Ascending aorta (tissue), 2 donors: ENCODE measurements at regions not wholly inside any gene's neighbourhood (a gene's known extent, or its start where the extent isn't known, plus 50 kb on each side); places are given as distances from the start of the nearest gene placed in this dataset.

Experiments used
- DNase-seq, 2 donors: peaks; one replicate each; pipeline ENCODE4 v3.0.0-alpha.2; 2019; ENCODE audit warnings: low spot score in 2 of 2
- H3K27ac ChIP-seq, 2 donors: fragments of 200-600 bp; sonication (generic); one replicate each; pipeline ENCODE4 v1.5.1; 2016 to 2017; ENCODE audit warnings: mild to moderate bottlenecking in 1 of 2
- H3K27me3 ChIP-seq: fragments of 200-600 bp; sonication (generic); one replicate; pipeline ENCODE4 v1.5.1; 2017
- H3K36me3 ChIP-seq, 2 donors: fragments of 200-600 bp; sonication (generic); one replicate each; pipeline ENCODE4 v1.5.1; 2016
- H3K4me1 ChIP-seq, 2 donors: fragments of 200-600 bp; sonication (generic); one replicate each; pipeline ENCODE4 v1.5.1; 2016 to 2017; ENCODE audit warnings: mild to moderate bottlenecking in 1 of 2
- H3K4me3 ChIP-seq, 2 donors: fragments of 200-600 bp; sonication (generic); one replicate each; pipeline ENCODE4 v1.5.1; 2016 to 2017; ENCODE audit warnings: mild to moderate bottlenecking in 1 of 2
- H3K9me3 ChIP-seq, 2 donors: fragments of 200-600 bp; sonication (generic); one replicate each; pipeline ENCODE4 v1.5.1; 2016
- intact Hi-C: fragments of 100-400 bp; cut with DNase I; formaldehyde crosslinking; loops from one replicate; pipeline ENCODE4 v1.15.1; 2023
- TF ChIP-seq, protein P1 (sequence below), 3 experiments: fragments of 200-600 bp in 2 of 3; fragments of 450-650 bp in 1 of 3; sonication (generic) in 2 of 3; IDR thresholded peaks; one replicate each; pipeline ENCODE4 v1.5.1; 2016 to 2019; ENCODE audit warnings: antibody characterized with exemption in 3 of 3, mild to moderate bottlenecking in 1 of 3, moderate library complexity in 1 of 3

GRCh38 chr7:45244981-45245380 lies 87.4 kb downstream of the RAMP3 start:
- no peak for DNase-seq
- Histone ChIP-seq H3K9me3 (no peaks in the 10 kb centered on the region), H3K27ac (no peak overlapping the region), H3K27me3 (no peaks in the 10 kb centered on the region), H3K4me1 (no peaks in the 10 kb centered on the region), H3K36me3 (no peaks in the 10 kb centered on the region), H3K4me3 (no peak overlapping the region)
- TF ChIP-seq, protein P1, sequence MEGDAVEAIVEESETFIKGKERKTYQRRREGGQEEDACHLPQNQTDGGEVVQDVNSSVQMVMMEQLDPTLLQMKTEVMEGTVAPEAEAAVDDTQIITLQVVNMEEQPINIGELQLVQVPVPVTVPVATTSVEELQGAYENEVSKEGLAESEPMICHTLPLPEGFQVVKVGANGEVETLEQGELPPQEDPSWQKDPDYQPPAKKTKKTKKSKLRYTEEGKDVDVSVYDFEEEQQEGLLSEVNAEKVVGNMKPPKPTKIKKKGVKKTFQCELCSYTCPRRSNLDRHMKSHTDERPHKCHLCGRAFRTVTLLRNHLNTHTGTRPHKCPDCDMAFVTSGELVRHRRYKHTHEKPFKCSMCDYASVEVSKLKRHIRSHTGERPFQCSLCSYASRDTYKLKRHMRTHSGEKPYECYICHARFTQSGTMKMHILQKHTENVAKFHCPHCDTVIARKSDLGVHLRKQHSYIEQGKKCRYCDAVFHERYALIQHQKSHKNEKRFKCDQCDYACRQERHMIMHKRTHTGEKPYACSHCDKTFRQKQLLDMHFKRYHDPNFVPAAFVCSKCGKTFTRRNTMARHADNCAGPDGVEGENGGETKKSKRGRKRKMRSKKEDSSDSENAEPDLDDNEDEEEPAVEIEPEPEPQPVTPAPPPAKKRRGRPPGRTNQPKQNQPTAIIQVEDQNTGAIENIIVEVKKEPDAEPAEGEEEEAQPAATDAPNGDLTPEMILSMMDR (IDR thresholded peaks at IDR 0.05), result no peak
- intact Hi-C loops, result no loop called here

DNA sequence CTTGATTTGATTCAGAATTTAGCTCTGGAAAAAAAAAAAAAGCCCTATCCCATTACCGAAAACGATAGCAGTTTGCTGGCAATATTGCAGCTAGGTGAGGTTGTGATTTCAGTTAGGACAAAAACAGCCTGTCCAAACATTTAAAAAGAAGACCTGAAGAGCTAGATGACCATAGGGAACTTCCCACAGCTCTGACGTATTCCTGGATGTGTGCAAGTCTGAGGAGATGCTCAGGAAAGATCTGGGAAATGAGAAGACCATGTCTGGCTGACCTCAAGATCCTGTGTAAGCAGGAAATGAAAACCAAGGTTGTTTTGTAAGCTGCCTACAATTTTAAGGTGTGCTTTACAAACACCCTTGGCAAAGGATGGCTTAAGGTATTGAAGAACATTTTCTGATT lies 88.7 kb downstream of the RAMP3 start:
- H3K27ac ChIP-seq, result no peak overlapping the region
- intact Hi-C loops, result no loop called here
- H3K36me3 ChIP-seq, result no peaks in the 10 kb centered on the region
- H3K9me3 ChIP-seq, result no peaks in the 10 kb centered on the region
- TF ChIP-seq, protein P1 (IDR thresholded peaks at IDR 0.05), result no peak
- H3K4me3 ChIP-seq, result no peak overlapping the region
- no peaks in the 10 kb centered on the region for H3K27me3 ChIP-seq
- H3K4me1 ChIP-seq, result no peaks in the 10 kb centered on the region
- DNase-seq, result no peak

DNA sequence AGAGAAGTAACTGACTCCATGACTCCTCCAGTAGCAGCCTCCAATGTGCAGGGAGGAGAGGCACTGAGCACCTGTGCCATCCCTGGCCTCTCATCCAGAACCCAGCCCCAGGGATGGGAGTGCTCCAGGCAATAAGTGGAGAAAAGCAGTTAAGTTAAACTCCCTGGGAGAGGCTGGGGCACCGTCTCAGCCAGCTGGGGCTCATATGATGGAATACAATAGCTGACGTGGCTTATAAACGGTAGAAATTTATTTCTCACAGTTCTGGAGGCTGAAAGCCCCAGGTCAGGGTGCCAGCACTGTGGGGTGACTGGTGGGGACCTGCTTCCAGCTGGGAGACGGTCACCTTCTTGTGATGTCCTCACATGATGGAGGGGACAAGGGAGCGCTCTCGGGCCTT lies 94.7 kb downstream of the RAMP3 start:
- no peak for DNase-seq
- H3K9me3 ChIP-seq, result no peaks in the 10 kb centered on the region
- no peak overlapping the region for H3K27ac ChIP-seq
- no peak overlapping the region for H3K4me3 ChIP-seq
- no peaks in the 10 kb centered on the region for H3K36me3 ChIP-seq
- H3K4me1 ChIP-seq, result no peaks in the 10 kb centered on the region
- no peaks in the 10 kb centered on the region for H3K27me3 ChIP-seq
- intact Hi-C loops, result no loop called here
- TF ChIP-seq, protein P1 (IDR thresholded peaks at IDR 0.05), result no peak

- DNase-seq, result no peak
- intact Hi-C loops, result no loop called here
- no peaks in the 10 kb centered on the region for H3K36me3 ChIP-seq
These were observed 95.3 kb downstream of the RAMP3 start for GRCh38 chr7:45252857-45253256.

DNA sequence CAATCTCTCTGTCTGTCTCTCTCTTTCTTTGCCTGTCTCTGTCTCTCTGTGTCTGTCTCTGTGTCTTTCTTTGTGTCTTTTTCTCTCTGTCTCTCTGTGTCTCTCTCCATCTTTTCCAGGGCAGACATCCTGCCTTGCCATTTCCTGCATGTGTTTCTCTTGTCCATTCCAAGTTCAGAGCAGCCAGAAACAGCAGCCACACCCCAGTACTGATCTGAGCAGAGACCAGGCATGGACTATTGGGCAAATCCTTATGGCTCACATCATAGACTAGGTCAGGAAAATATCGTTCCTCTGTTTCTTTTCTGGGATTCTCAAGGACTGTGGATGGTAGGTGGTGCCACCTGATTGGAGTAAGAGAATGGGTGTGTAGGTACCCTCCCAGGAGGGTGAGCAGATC lies 95.8 kb downstream of the RAMP3 start:
- no peak overlapping the region for H3K27ac ChIP-seq
- no peaks in the 10 kb centered on the region for H3K9me3 ChIP-seq
- DNase-seq, result no peak
- H3K27me3 ChIP-seq, result no peaks in the 10 kb centered on the region
- H3K4me1 ChIP-seq, result no peaks in the 10 kb centered on the region
- H3K36me3 ChIP-seq, result no peaks in the 10 kb centered on the region
- intact Hi-C loops, result no loop called here
- TF ChIP-seq, protein P1 (IDR thresholded peaks at IDR 0.05), result no peak
- H3K4me3 ChIP-seq, result no peak overlapping the region

More at GRCh38 chr7:45252857-45253256, 95.3 kb downstream of the RAMP3 start:
- H3K4me3 ChIP-seq, result no peak overlapping the region
- no peaks in the 10 kb centered on the region for H3K4me1 ChIP-seq
- no peaks in the 10 kb centered on the region for H3K27me3 ChIP-seq
- TF ChIP-seq, protein P1 (IDR thresholded peaks at IDR 0.05), result no peak
- no peak overlapping the region for H3K27ac ChIP-seq
- no peaks in the 10 kb centered on the region for H3K9me3 ChIP-seq

DNA sequence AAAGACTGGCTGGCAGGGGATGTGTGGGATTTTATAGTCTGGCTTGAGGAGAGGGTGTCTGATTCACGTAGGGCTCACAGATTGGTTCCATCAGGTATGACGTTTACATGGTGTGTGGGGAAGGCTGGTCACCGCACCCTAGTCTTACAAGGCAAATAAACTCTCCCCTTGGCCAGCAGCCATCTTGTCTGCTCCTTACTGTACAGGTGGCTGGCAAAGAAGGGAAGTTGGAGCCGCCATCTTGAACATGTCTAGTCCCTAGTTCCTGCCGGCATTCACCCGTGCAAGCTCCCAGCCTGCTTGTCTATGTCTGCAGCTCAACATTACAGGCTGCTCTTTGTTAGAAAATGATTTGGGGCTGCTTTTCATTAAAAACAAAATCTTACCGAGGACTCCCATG lies 97.6 kb downstream of the RAMP3 start:
- Histone ChIP-seq H3K36me3 (no peaks in the 10 kb centered on the region), H3K9me3 (no peaks in the 10 kb centered on the region), H3K4me1 (no peaks in the 10 kb centered on the region), H3K27ac (no peak overlapping the region), H3K4me3 (no peak overlapping the region), H3K27me3 (no peaks in the 10 kb centered on the region)
- DNase-seq, result no peak
- intact Hi-C loops, result no loop called here
- TF ChIP-seq, protein P1 (IDR thresholded peaks at IDR 0.05), result no peak
